Smooth muscle cell (in vitro differentiated cells): ENCODE measurements at regions not wholly inside any gene's neighbourhood (a gene's known extent, or its start where the extent isn't known, plus 50 kb on each side); places are given as distances from the start of the nearest gene placed in this dataset.

Experiments
- DNase-seq: peaks from one replicate; lab custom pipeline; 2025; ENCODE audit not compliant: unreplicated experiment; lab: John Stamatoyannopoulos, UW
- H2AFZ ChIP-seq: fragments of 200-600 bp; sonication (generic); 2 replicates; pipeline ENCODE4 v1.6.0; 2016; ENCODE audit warnings: antibody characterized with exemption, low read depth, mild to moderate bottlenecking
- H3F3A ChIP-seq: fragments of 200-600 bp; sonication (generic); 2 replicates; pipeline ENCODE4 v1.6.0; 2017; ENCODE audit warnings: antibody characterized with exemption, low read depth
- H3K27ac ChIP-seq: fragments of 200-600 bp; sonication (generic); 2 replicates; pipeline ENCODE4 v1.5.1; 2016; ENCODE audit warnings: low read depth, mild to moderate bottlenecking
- H3K27me3 ChIP-seq: fragments of 200-600 bp; sonication (generic); 2 replicates; pipeline ENCODE4 v1.6.1; 2016; ENCODE audit warnings: low read depth, mild to moderate bottlenecking
- H3K36me3 ChIP-seq: fragments of 200-600 bp; sonication (generic); 2 replicates; pipeline ENCODE4 v1.5.1; 2016; ENCODE audit warnings: low read depth
- H3K4me1 ChIP-seq: fragments of 200-600 bp; sonication (generic); 2 replicates; pipeline ENCODE4 v1.5.1; 2016; ENCODE audit warnings: low read depth
- H3K4me2 ChIP-seq: fragments of 200-600 bp; sonication (generic); 2 replicates; pipeline ENCODE4 v1.6.0; 2016; ENCODE audit warnings: mild to moderate bottlenecking
- H3K4me3 ChIP-seq: fragments of 200-600 bp; sonication (generic); 2 replicates; pipeline ENCODE4 v1.5.1; 2016; ENCODE audit warnings: mild to moderate bottlenecking
- H3K79me2 ChIP-seq: fragments of 200-600 bp; sonication (generic); 2 replicates; pipeline ENCODE4 v1.6.0; 2016; ENCODE audit warnings: low read depth, mild to moderate bottlenecking
- H3K9ac ChIP-seq: fragments of 200-600 bp; sonication (generic); 2 replicates; pipeline ENCODE4 v1.6.0; 2016; ENCODE audit warnings: low read depth
- H3K9me3 ChIP-seq: fragments of 200-600 bp; sonication (generic); replicated peaks from 2 replicates; pipeline ENCODE4 v1.5.1; 2016; ENCODE audit warnings: low read depth
- H4K20me1 ChIP-seq: fragments of 200-600 bp; sonication (generic); 2 replicates; pipeline ENCODE4 v1.6.0; 2016; ENCODE audit warnings: low read depth
- WGBS: methylation state at CpG from one replicate; pipeline ENCODE4 v1.1.7; 2016; ENCODE audit warnings: low lambda C conversion rate; 5-methylcytosine and 5-hydroxymethylcytosine counted together
- TF ChIP-seq, protein P1 (sequence below): fragments of 200-600 bp; sonication (generic); IDR thresholded peaks from 2 replicates; pipeline ENCODE4 v1.5.1; 2017; ENCODE audit warnings: borderline replicate concordance, mild to moderate bottlenecking, antibody characterized with exemption; ENCODE audit not compliant: insufficient read depth, poor library complexity, severe bottlenecking

DNA sequence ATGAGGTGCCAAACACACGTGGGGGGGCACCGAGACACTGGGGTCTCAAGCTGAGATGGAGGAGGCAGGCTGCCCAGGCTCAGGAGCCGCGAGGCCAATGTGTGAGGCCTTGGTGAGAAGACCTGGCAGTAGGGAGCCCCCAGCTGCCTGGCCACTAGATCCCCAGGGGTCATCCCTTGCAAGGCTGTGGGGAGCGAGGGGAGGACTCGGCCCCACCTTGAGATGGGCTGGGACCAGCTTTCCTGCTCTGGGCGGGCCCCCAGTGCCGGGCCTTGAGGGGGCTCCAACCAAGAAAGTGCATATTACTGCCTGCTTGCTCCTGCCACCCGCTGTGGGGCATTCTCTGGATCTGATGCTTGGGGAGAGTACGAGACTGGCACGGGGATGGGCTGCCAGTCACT is 107.0 kb downstream of the CTTN start:
- H3K9me3 ChIP-seq = no peaks in the 10 kb centered on the region
- DNase-seq = no peak
- no peak overlapping the region for H3K4me3 ChIP-seq
- no peaks in the 10 kb centered on the region for H3F3A ChIP-seq
- H3K4me1 ChIP-seq = peaks cover 15% of the 10 kb centered on the region
- H3K36me3 ChIP-seq = no peaks in the 10 kb centered on the region
- no peak overlapping the region for H3K4me2 ChIP-seq
- H3K79me2 ChIP-seq = no peaks in the 10 kb centered on the region
- H3K27ac ChIP-seq = no peak overlapping the region
- no peaks in the 10 kb centered on the region for H4K20me1 ChIP-seq
- WGBS = 89% methylated on average over 11 of the region's 11 CpGs
- no peak overlapping the region for H3K9ac ChIP-seq
- H2AFZ ChIP-seq = no peak overlapping the region
- TF ChIP-seq, protein P1, sequence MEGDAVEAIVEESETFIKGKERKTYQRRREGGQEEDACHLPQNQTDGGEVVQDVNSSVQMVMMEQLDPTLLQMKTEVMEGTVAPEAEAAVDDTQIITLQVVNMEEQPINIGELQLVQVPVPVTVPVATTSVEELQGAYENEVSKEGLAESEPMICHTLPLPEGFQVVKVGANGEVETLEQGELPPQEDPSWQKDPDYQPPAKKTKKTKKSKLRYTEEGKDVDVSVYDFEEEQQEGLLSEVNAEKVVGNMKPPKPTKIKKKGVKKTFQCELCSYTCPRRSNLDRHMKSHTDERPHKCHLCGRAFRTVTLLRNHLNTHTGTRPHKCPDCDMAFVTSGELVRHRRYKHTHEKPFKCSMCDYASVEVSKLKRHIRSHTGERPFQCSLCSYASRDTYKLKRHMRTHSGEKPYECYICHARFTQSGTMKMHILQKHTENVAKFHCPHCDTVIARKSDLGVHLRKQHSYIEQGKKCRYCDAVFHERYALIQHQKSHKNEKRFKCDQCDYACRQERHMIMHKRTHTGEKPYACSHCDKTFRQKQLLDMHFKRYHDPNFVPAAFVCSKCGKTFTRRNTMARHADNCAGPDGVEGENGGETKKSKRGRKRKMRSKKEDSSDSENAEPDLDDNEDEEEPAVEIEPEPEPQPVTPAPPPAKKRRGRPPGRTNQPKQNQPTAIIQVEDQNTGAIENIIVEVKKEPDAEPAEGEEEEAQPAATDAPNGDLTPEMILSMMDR = no peak
- no peaks in the 10 kb centered on the region for H3K27me3 ChIP-seq

DNA sequence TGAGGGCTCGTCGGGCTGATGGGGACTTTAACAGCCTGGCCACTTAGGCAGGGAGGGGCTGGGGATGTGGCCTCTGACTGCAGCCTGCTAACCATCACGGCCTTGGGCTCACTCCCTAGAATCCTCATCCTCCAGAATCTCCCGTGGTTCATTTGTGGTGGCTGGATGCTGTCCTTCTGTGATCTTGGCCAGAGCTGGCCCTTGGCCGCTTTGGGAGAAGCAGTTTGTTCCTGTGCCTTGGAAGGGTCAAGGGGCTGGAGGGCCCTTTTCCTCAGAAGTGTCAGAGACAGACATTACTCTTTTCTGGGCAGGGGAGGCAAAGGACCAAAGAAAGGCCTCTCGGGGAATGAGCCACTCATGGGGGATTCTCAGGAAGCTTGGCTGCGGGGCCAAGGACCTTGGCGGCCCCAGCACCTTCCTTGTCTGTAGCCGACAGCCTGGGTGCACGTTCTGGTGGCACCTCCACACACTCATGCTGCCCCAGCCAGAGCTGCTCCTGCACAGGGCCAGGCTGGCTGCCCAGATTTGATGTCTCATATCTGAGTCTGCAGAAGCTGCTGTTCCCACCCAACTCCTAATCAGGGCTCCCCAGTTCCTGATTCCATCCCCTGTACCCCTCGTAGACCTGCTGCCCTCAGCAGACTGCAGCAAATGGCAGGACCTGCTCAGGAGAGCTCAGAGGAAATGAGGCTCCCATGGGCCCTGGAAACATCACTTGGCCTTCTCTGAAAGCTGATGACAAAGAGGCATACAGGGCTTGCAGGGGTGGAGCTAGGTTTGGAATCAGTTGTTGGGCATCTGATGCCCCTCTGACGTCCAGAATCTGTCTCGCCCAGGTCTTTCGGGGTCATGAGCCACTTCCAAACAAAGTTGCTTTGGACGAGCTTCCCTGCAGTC is 107.7 kb downstream of the CTTN start:
- no peak for DNase-seq
- Histone ChIP-seq H3K9ac (no peak overlapping the region), H3F3A (no peaks in the 10 kb centered on the region), H3K79me2 (no peaks in the 10 kb centered on the region), H3K4me3 (no peak overlapping the region), H3K9me3 (no peaks in the 10 kb centered on the region), H3K4me1 (peaks cover 11% of the 10 kb centered on the region), H3K36me3 (no peaks in the 10 kb centered on the region), H3K27ac (no peak overlapping the region), H3K4me2 (no peak overlapping the region), H3K27me3 (no peaks in the 10 kb centered on the region), H2AFZ (no peak overlapping the region), H4K20me1 (no peaks in the 10 kb centered on the region)
- TF ChIP-seq, protein P1 = no peak
- WGBS = 90% methylated on average over 15 of the region's 15 CpGs

DNA sequence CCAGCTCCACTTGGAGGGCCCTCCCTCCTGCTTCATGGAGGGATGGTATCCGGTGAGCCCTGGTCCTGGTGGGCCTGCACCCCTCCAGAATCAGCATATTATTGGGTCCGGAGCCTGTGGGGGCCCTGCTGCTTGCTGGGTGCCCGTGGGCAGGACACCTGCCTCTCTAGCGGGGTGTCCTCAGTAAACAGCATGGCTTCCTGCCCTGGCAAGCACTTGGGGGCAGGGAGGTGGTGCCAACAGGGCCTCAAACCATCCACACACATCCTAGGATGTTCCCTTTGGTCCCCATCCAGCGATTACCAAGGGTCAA is 108.3 kb downstream of the CTTN start:
- no peaks in the 10 kb centered on the region for H4K20me1 ChIP-seq
- H3F3A ChIP-seq = no peaks in the 10 kb centered on the region
- no peak overlapping the region for H3K4me2 ChIP-seq
- H3K9ac ChIP-seq = no peak overlapping the region
- H3K4me1 ChIP-seq = peaks cover 11% of the 10 kb centered on the region
- H3K36me3 ChIP-seq = no peaks in the 10 kb centered on the region
- H3K27me3 ChIP-seq = no peaks in the 10 kb centered on the region
- H3K79me2 ChIP-seq = no peaks in the 10 kb centered on the region
- no peak overlapping the region for H2AFZ ChIP-seq
- no peak overlapping the region for H3K4me3 ChIP-seq
- no peak for DNase-seq
- H3K9me3 ChIP-seq = no peaks in the 10 kb centered on the region
- 90% methylated on average over 5 of the region's 5 CpGs for WGBS
- TF ChIP-seq, protein P1 = no peak
- H3K27ac ChIP-seq = no peak overlapping the region

DNA sequence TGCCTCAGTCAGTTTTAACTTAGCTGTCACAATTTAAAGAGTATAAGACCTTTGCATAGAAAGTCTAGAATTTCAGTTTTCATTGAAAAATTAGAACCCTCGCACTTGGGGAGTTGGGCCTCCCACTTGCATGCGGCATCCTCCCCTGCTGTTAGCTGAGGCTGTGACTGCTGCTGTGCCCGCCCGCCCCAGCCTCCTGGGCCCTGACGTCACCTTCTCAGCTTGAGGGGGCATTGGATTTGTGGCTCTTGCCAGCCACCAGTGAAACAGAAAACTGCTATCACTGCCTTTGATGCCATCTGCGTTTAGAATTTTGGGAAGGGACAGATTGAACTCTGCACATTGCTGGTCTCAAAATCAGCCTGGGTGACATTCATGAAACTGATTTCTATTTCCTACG is 108.7 kb downstream of the CTTN start:
- Histone ChIP-seq H2AFZ (no peak overlapping the region), H3K36me3 (no peaks in the 10 kb centered on the region), H3K27ac (no peak overlapping the region), H3K4me3 (no peak overlapping the region), H3K9me3 (no peaks in the 10 kb centered on the region), H3K4me1 (peaks cover 11% of the 10 kb centered on the region), H3F3A (no peaks in the 10 kb centered on the region), H4K20me1 (no peaks in the 10 kb centered on the region), H3K79me2 (no peaks in the 10 kb centered on the region), H3K9ac (no peak overlapping the region), H3K27me3 (no peaks in the 10 kb centered on the region), H3K4me2 (no peak overlapping the region)
- no peak for DNase-seq
- 89% methylated on average over 7 of the region's 7 CpGs for WGBS
- TF ChIP-seq, protein P1 = no peak
